AG04450 (cell line): ENCODE measurements at regions not wholly inside any gene's neighbourhood (a gene's known extent, or its start where the extent isn't known, plus 50 kb on each side); places are given as distances from the start of the nearest gene placed in this dataset.

Source experiments
- CTCF ChIA-PET: fragments of 300-600, 350-600 bp; formaldehyde crosslinking; extraction: SDS; loops from one replicate; lab custom pipeline; 2022; ENCODE audit warnings: antibody characterized with exemption, inconsistent platforms; lab: Charles Lee
- POLR2A ChIA-PET: fragments of 350-600 bp; formaldehyde crosslinking; extraction: SDS; loops from one replicate; lab custom pipeline; 2021; ENCODE audit warnings: antibody characterized with exemption, inconsistent platforms; lab: Yijun Ruan, JAX
- DNase-seq: peaks from one replicate; pipeline ENCODE4 v3.0.0-alpha.2; 2011; ENCODE audit warnings: low read depth, low spot score
- H3K27ac ChIP-seq: one replicate; pipeline ENCODE4 v1.5.1; 2012; ENCODE audit warnings: low read depth, low read length, control low read depth
- H3K27me3 ChIP-seq: one replicate; pipeline ENCODE4 v1.6.0; 2012; ENCODE audit warnings: low read length; ENCODE audit not compliant: control insufficient read depth, insufficient read depth
- H3K4me3 ChIP-seq: 2 replicates; pipeline ENCODE4 v1.5.1; 2011; ENCODE audit warnings: mild to moderate bottlenecking, low read depth, low read length, control low read depth
- H3K9me3 ChIP-seq: 2 replicates; pipeline ENCODE4 v1.5.1; 2012; ENCODE audit warnings: low read length; ENCODE audit not compliant: control insufficient read depth, insufficient read depth
- TF ChIP-seq, protein P1 (sequence below): IDR thresholded peaks from 2 replicates; pipeline ENCODE4 v1.5.1; 2011; ENCODE audit warnings: low read depth, low read length, control low read depth, inconsistent platforms

DNA sequence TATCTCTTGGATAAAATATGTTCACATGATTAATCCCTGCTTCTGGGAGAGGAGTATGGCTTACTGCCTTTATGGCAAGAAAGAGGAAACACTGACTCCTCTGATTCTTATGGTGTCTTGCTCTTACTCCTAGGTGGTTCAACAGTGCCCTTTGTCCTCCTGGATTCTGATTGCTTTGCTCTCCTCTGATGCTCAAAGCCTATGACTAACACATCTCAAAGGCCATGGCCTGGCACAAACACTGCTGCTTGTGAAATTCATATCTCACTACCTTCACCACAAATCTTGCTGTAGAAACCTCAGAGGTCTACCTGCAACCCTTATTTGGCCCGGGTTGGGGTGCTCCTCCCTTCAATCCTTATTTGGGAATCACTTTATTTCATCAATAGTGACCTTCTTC is 217.2 kb downstream of the C12orf50 start:
- Histone ChIP-seq H3K9me3 (no peaks in the 10 kb centered on the region), H3K27ac (no peak overlapping the region), H3K27me3 (no peaks in the 10 kb centered on the region), H3K4me3 (no peak overlapping the region)
- DNase-seq = no peak
- ChIA-PET CTCF (no interaction called here), POLR2A (no interaction called here)
- TF ChIP-seq, protein P1, sequence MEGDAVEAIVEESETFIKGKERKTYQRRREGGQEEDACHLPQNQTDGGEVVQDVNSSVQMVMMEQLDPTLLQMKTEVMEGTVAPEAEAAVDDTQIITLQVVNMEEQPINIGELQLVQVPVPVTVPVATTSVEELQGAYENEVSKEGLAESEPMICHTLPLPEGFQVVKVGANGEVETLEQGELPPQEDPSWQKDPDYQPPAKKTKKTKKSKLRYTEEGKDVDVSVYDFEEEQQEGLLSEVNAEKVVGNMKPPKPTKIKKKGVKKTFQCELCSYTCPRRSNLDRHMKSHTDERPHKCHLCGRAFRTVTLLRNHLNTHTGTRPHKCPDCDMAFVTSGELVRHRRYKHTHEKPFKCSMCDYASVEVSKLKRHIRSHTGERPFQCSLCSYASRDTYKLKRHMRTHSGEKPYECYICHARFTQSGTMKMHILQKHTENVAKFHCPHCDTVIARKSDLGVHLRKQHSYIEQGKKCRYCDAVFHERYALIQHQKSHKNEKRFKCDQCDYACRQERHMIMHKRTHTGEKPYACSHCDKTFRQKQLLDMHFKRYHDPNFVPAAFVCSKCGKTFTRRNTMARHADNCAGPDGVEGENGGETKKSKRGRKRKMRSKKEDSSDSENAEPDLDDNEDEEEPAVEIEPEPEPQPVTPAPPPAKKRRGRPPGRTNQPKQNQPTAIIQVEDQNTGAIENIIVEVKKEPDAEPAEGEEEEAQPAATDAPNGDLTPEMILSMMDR = no peak

DNA sequence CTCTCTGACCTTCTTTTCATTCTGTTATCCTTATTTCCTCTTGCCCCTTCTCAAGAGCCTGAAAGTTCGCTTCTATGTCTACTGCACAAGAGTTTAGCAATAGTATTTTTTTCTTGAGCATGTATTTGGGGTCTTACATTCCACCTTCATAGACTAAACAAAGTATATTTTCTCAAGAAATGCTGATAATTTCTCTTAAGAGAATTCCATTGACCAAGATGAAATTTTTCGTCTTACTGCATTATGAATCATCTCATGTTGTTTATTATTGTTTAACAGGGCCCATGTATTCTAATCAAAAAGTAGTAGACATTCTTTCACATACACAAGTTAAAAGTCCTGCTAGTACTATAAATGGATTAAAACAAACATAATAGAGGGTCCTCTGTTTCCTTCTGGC is 219.3 kb downstream of the C12orf50 start:
- CTCF ChIA-PET = no interaction called here
- TF ChIP-seq, protein P1 = no peak
- Histone ChIP-seq H3K27me3 (no peaks in the 10 kb centered on the region), H3K9me3 (no peaks in the 10 kb centered on the region), H3K4me3 (no peak overlapping the region), H3K27ac (no peak overlapping the region)
- peak; percentile 32 for DNase-seq
- POLR2A ChIA-PET = no interaction called here

DNA sequence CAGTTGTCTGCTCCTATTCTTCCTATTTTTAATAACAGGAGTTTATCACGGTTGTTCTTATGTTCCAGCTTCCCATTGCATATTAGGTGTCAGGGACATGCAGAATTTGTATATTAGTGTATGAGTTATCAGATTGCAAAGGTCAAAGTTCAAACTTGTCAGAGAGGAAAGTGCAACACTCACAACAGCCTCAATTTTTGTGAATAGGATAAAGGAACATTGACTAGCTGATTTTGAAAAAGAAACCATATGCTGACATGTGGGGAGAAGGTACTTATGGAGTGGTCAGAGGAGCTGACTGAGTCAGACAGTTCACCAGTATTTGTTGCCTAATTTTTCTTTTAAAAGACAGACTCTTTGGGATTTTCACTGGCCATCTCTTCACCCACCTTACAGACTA is 222.1 kb downstream of the C12orf50 start:
- Histone ChIP-seq H3K27ac (no peak overlapping the region), H3K27me3 (no peaks in the 10 kb centered on the region), H3K9me3 (no peaks in the 10 kb centered on the region), H3K4me3 (no peak overlapping the region)
- DNase-seq = no peak
- ChIA-PET CTCF (no interaction called here), POLR2A (no interaction called here)
- TF ChIP-seq, protein P1 = no peak

DNA sequence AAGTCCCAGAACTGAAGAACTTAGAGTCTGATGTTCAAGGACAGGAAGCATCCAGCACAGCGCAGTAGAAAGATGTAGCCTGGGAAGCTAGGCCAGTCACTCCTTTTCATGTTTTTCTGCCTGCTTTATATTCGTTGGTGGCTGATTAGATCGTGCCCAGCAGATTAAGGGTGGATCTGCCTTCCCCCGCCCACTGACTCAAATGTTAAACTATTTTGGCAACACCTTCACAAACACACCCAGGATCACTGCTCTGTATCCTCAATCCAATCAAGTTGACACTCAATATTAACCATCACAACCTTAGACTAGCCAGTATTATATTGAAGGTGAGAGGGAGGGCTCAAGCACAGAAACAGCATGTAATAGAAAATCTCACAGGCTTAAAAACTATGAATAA is 222.9 kb downstream of the C12orf50 start:
- no peak for DNase-seq
- TF ChIP-seq, protein P1 = no peak
- ChIA-PET CTCF (no interaction called here), POLR2A (no interaction called here)
- H3K9me3 ChIP-seq = no peaks in the 10 kb centered on the region
- no peak overlapping the region for H3K27ac ChIP-seq
- H3K4me3 ChIP-seq = no peak overlapping the region
- H3K27me3 ChIP-seq = no peaks in the 10 kb centered on the region

DNA sequence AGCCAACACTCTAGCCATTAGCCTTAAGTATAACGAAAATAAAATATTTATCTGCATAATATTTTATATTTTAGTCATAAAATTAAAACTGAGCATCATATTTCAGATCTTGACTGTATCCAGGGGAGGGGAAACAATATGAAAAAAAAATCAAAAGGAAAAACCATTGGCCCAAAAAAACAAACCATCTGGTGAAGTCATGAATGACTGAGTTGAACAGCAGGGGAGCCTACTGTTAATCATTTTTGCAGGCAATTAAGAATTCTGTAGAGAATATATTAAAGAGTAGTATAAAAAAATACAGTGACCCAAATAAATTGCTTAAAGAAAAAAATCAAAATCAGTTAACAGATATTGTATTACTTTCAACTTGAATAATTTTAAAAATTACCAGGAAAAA is 224.8 kb downstream of the C12orf50 start:
- TF ChIP-seq, protein P1 = no peak

More for the DNA sequence above, 224.8 kb downstream of the C12orf50 start:
- no peak overlapping the region for H3K27ac ChIP-seq
- POLR2A ChIA-PET = no interaction called here
- CTCF ChIA-PET = no interaction called here
- no peak overlapping the region for H3K4me3 ChIP-seq
- no peaks in the 10 kb centered on the region for H3K9me3 ChIP-seq
- no peak for DNase-seq
- no peaks in the 10 kb centered on the region for H3K27me3 ChIP-seq
